ENCODE measurements at regions not wholly inside any gene's neighbourhood (a gene's known extent, or its start where the extent isn't known, plus 50 kb on each side); places are given as distances from the start of the nearest gene placed in this dataset.

GRCh38 chr22:44393066-44393465, 80.3 kb upstream of the SHISAL1 start:
- TF ChIP-seq CTCF (IDR thresholded peaks at IDR 0.05), result no peak
- TF ChIP-seq EZH2 (IDR thresholded peaks at IDR 0.05), result no peak

All from neural progenitor cell (in vitro differentiated cells).